HG02642 (cell line): ENCODE measurements at regions not wholly inside any gene's neighbourhood (a gene's known extent, or its start where the extent isn't known, plus 50 kb on each side); places are given as distances from the start of the nearest gene placed in this dataset.
"Not testable (repeated sequence)": the region's sequence is repeated elsewhere in the genome, so short reads cannot be mapped to it uniquely, and the experiment has no call there.

ENCODE experiments used
- ATAC-seq: cut with Tn5 transposase; IDR thresholded peaks from one replicate; pipeline ENCODE4 v1.9.1; 2021; ENCODE audit warnings: mild to moderate bottlenecking; ENCODE audit not compliant: unreplicated experiment, poor library complexity

GRCh38 chrX:131696989-131697388, 153.1 kb downstream of the OR13H1 start:
- ATAC-seq: not testable (repeated sequence)

GRCh38 chrX:131703646-131704045, 159.8 kb downstream of the OR13H1 start:
- no peak for ATAC-seq

DNA sequence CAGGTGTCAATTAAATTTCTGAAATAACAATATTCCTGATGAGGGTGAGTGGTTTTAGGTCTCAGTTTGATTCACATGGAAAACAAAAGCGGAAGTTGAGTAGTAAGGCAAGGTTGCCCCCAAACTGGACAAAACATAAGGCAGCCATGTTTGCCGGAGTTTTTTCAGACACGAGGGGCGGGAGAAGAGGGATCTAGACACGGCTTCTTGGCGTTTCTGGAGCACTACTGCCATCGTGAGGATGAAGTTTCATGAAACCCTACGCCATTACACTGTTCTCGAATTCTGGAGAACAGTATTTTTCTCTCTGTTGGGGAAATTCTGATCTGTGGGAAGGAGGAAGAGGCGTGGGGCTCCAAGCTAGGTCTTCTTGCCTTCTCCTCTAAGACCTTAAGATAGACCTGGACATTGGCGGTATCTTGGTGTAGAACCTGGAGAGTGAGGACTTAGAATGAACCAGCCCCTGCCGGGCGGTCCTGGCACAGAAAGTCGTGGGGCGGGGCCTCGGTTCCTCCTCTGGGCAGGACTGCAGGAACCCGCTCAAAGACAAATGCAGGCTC, 160.3 kb downstream of the OR13H1 start:
- no peak for ATAC-seq

DNA sequence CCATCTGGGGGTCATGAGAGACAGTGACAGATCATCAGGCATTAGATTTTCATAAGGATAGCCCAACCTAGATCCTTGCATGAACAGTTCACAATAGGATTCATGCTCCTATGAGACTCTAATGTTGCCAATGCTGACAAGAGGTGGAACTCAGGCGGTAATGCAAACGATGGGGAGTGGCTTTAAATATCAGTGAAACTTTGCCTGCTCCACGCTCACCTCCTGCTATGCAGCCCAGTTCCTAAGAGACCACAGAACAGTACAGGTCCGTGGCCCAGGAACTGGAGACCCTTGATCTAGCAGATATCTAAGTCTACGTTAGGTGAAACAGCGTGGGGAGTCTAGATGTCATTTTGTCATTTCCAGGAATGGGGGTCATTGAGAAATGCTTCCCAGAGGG, 165.7 kb downstream of the OR13H1 start:
- ATAC-seq: no peak

- ATAC-seq: no peak
These were observed 167.6 kb downstream of the OR13H1 start for GRCh38 chrX:131711478-131711867.

DNA sequence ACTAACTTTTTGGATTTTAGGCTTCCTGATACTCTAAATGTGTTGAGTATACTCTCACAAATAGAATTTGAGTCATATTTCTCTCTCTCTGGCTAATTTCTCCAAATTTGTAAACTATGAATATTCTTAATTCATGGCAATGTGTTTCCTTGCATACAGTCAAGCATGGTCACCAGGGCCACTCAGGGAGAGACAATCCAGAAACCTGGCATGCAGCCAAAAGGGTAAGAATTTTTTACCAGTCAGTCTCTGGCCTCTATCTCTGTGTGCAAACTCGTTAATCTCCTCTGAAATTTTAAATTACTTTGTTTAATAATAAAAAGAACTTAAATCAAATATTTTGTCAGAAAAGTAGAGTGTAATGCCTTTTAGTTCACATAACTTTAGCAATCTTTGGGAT, 179.8 kb downstream of the OR13H1 start:
- no peak for ATAC-seq

GRCh38 chrX:131724292-131724691, 180.4 kb downstream of the OR13H1 start:
- ATAC-seq: no peak

- ATAC-seq: no peak
These were observed 181.3 kb downstream of the OR13H1 start for GRCh38 chrX:131725001-131725654.

GRCh38 chrX:131727778-131728177, 183.9 kb downstream of the OR13H1 start:
- no peak for ATAC-seq

DNA sequence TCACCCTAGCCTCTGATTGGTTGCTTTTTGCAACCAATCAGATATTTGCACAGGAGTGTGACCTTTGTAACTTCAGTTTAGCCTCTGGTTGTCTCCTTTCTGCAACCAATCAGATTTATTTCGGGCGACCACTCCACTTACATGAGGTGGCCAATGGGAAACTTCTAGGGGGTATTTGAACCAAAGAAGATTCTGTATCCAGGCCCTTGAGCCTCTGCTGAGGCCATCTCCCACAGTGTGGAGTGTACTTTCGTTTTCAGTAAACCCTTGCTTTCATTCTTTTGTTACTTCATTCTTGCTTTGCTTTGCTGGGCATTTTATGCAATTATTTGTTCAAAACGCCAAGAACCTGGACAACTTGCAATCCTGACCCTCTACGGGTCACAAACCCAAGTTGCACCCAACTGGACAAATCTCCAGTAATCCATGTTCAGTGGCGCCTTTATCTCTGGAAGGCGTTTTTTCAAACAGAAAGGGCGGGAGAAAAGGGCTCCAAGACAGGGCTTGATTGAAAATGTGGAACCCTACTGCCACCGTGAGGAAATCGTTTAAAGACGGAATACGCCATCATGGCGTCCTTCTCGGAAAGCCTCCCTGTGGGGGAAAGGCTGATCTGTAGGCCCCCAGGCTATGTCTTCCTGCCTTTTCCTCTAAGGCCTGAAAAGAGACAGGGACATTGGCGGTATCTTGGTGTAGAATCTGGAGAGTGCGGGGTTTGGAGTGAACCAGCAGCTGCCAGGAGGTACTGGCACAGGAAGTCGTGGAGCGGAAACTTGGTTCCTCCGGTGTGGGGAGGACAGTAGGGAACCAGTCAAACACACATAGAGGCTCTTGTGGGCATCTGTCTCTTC, 184.6 kb downstream of the OR13H1 start:
- no peak for ATAC-seq

DNA sequence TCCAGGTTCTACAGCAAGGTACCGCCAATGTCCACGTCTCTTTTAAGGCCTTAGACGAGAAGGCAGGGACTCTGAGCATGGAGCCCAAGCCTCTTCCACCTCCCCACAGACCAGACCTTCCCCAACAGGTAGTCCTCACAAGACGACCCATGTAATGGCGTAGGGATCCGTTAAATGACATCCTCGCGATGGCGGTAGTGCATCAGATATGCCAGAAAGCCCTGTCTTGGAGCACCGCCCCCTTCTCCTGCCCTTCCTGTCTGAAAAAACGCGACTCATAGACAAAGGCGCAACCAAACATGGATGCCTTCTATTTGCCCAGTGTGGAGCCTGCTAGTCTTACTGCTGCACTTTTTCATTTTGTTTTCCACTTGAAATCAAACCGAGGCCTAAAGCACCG, 185.4 kb downstream of the OR13H1 start:
- no peak for ATAC-seq

DNA sequence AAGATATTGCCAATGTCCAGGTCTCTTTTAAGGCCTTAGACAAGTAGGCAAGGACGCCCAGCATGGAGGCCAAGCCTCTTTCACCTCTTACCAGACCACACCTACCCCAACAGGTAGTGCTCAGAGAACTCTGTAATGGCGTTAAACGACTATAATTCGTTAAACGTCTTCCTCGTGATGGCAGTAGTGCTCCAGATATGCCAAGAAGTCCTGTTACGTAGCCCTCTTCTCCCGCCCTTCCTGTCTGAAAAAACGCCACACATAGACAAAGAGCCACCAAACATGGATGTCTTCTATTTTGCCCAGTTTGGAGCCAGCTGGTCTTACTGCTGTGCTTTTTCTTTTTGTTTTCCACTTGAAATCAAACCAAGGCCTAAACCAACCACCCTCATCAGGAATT, 190.7 kb downstream of the OR13H1 start:
- ATAC-seq: no peak

DNA sequence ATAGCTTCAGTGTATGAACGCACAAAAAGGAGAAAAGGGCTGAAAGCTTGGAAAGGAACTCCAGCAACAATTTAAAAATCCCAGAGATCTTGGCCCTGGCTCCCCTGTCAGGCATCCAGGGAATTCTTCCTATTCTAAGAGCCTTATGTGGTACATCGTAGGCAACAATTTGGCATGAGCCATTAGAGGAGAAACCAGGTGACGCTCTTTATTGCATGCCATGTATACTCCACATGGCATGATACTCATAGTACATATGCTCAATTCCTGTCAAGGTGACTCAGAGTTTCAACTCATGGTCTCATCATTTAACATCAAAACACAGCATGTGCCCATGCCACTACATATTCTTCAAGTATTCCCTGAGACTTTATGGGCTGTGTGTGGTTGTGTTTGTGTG, 191.3 kb downstream of the OR13H1 start:
- no peak for ATAC-seq

DNA sequence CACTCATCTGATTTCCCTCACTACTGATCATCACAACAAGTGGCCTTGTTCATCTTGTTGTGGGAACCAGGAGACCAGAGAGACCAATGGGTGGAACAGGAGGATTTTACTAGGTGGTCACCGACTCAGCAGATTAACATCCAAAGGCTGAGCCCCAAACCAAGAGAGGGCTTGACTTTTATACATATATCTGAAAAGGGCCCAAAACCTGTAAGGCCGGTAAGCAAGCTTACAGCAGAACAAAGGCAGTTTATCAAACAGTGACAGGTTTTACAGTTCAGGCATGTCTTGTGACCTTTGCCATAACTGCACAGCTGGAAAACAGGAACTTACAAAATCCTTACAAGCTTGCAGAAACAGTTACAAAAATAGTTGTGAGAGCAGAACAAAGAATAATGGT, 195.9 kb downstream of the OR13H1 start:
- ATAC-seq: no peak

DNA sequence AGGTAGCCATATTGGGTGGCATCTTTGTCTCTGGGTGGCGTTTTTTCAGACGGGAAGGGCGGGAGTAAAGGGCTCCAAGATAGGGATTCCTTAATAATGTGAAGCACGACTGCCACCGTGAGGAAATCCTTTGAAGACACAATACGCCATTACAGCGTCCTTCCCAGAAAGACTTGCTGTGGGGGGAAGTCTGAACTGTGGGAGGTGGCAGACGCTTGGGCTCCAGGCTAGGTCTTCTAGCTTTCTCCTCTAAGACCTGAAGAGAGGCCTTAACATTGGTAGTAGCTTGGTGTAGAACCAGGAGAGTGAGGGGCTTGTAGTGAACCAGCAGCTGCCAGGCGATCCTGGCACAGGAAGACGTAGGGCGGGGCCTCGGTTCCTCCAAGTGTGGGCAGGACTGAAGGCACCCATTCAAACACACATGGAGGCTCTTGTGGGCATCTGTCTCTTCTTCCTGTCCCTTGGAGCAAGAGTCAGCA, 197.3 kb downstream of the OR13H1 start:
- no peak for ATAC-seq

DNA sequence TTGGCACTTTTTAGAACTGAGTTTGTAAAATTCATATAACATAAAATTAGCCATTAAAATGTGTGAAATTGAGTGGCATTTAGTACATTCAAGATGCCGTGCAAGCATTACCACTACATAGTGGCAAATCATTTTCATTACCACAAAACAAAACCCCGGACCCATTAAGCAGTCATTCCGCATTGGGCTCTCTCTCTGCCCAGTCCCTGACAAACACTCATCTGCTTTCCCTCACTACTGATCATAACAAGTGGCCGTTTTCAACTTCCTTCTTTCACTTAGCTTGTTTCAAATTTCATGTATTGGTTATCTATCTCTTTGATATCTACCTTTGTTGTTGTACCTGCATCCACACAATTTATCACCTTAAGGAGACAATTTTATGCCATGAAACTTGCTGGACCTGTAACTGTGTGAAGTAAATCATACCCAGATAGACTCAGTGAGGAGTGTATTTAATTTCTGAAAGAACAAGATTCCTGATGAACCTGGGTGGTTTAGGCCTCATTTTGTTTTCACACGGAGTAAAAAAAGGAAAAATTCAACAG, 202.1 kb downstream of the OR13H1 start:
- ATAC-seq: no peak

DNA sequence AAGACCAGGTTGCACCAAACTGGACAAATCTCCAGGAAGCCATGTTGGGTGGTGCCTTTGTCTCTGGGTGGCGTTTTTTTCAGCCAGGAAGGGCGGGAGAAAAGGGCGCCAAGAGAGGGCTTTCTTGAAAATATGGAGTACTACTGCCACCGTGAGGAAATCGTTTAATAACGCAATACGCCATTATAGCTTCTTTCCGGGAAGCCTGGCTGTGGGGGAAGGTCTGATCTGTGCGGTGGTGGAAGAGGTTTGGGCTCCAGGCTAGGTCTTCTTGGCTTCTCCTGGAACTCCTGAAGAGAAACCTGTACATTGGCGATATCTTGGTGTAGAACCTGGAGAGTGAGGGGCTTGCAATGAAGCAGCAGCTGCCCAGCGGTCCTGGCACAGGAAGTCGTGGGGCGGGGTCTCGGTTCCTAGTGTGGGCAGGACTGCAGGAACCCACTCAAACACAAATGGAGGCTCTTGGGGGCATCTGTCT, 202.7 kb downstream of the OR13H1 start:
- ATAC-seq: no peak

- ATAC-seq: no peak
These were observed 203.3 kb downstream of the OR13H1 start for GRCh38 chrX:131747173-131747572.

DNA sequence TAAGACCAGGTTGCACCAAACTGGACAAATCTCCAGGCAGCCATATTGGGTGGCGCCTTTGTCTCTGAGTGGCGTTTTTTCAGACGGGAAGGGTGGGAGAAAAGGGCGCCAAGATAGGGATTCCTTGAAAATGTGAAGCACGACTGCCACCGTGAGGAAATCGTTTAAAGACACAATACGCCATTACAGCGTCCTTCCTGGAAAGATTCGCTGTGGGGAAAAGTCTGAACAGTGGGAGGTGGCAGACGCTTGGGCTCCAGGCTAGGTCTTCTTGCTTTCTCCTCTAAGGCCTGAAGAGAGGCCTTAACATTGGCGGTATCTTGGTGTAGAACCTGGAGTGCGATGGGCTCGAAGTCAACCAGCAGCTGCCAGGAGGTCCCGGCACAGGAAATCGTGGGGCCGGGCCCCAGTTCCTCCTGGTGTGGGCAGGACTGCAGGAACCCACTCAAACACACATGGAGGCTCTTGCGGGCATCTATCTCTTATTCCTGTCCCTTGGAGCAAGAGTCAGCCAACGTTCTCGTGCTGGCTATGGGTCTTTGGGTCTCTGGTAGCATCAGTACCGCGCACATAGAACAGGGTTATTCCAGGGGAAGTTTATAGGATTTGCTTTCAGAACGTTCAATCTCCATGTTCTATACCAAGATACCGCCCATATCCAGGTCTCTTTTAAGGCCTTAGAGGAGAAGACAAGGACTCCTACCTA, 208.8 kb downstream of the OR13H1 start:
- no peak for ATAC-seq

- ATAC-seq: no peak
These were observed 218.9 kb downstream of the OR13H1 start for GRCh38 chrX:131762802-131763234.
